ENCODE measurements at regions not wholly inside any gene's neighbourhood (a gene's known extent, or its start where the extent isn't known, plus 50 kb on each side); places are given as distances from the start of the nearest gene placed in this dataset.
"Not testable (repeated sequence)": the region's sequence is repeated elsewhere in the genome, so short reads cannot be mapped to it uniquely, and the experiment has no call there.

DNA sequence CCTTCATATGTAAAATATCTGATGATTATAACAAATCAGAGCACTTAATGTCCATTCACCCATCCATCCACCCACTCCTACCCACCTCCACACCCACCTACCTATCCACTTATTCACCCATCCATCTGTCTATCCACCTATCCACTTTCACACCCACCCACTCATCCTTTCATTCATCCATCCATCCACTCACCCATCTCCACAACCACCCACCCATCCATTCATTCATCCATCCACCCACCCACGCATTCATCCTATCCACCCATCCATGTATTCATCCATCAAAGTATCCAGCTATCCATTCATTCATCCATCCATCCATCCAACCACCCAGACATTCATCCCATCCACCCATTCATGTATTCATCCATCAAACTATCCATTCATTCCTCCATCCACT is 466.1 kb downstream of the AJAP1 start:
- Mint-ChIP-seq H3K4me3 (no peak overlapping the region), H3K4me1 (no peaks in the 10 kb centered on the region), H3K9me3 (no peaks in the 10 kb centered on the region), H3K27me3 (ENCODE audit: low read depth) (peaks cover 18% of the 10 kb centered on the region), H3K27ac (no peak overlapping the region), H3K36me3 (ENCODE audit: low read depth) (no peaks in the 10 kb centered on the region)
- TF ChIP-seq, protein P1, sequence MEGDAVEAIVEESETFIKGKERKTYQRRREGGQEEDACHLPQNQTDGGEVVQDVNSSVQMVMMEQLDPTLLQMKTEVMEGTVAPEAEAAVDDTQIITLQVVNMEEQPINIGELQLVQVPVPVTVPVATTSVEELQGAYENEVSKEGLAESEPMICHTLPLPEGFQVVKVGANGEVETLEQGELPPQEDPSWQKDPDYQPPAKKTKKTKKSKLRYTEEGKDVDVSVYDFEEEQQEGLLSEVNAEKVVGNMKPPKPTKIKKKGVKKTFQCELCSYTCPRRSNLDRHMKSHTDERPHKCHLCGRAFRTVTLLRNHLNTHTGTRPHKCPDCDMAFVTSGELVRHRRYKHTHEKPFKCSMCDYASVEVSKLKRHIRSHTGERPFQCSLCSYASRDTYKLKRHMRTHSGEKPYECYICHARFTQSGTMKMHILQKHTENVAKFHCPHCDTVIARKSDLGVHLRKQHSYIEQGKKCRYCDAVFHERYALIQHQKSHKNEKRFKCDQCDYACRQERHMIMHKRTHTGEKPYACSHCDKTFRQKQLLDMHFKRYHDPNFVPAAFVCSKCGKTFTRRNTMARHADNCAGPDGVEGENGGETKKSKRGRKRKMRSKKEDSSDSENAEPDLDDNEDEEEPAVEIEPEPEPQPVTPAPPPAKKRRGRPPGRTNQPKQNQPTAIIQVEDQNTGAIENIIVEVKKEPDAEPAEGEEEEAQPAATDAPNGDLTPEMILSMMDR (IDR thresholded peaks at IDR 0.05; ENCODE audit: unreplicated experiment in 3 of 3): no peak

DNA sequence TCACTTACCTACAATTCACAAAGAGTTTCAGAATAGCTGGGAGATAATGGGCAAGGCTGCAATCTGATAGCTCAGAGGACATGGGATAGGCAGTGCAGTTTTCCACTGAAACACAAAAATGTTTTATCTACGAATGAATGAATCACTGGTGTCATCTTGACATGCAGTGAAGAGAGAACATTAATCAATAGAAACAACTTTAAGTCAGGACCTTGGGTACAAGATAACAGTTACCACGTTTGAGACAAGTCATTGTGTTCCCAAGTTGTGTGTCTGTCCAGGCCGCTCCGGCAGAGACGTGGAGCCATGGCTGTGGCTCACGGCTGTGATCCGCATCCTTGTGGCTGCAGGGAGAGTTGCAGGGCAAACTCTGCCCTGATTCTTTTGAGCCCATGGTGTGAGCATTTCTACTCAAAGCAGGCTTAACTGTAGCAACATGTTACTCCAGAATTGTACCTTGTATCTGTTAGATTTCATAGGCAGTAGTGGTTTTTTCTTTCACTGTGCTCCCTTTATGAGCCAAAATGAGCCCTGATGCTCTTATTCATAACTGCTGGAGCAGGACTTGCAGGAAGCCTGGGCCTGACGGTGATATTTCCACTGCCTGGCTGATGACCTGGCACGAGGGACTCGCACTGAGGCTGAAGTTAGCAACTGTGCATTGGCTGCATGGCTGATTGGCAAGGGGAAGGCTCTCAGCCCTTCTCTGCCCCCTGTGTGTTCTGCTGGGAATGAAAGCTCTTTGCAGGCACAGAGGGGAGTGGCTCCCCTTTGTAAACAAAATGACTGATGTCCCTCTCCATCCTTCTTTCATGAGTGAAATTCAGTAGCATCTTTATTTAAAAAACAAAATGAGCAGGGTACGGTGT is 465.2 kb downstream of the AJAP1 start:
- H3K27ac Mint-ChIP-seq: no peak overlapping the region
- peaks cover 14% of the 10 kb centered on the region for H3K27me3 Mint-ChIP-seq (ENCODE audit: low read depth)
- H3K9me3 Mint-ChIP-seq: no peaks in the 10 kb centered on the region
- TF ChIP-seq, protein P1 (IDR thresholded peaks at IDR 0.05; ENCODE audit: unreplicated experiment in 3 of 3): peak; percentile 6 to 31 (median 8)
- no peaks in the 10 kb centered on the region for H3K36me3 Mint-ChIP-seq (ENCODE audit: low read depth)
- H3K4me1 Mint-ChIP-seq: no peaks in the 10 kb centered on the region
- no peak overlapping the region for H3K4me3 Mint-ChIP-seq

DNA sequence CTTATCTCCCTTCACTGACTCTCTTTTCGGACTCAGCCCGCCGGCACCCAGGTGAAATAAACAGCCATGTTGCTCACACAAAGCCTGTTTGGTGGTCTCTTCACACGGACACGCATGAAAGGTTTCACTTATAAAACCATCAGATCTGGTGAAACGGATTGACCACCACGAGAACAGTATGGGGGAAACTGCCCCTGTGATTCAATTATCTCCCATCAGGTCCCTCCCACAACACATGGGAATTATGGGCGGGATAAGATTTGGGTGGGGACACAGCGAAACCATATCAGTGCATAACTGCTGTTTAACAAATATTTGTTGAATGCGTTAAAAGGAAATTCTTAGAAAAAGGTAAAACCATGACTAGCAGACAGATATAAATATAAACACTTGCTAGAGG is 464.4 kb downstream of the AJAP1 start:
- H3K27me3 Mint-ChIP-seq (ENCODE audit: low read depth): peaks cover 14% of the 10 kb centered on the region
- H3K4me3 Mint-ChIP-seq; H3K27ac Mint-ChIP-seq; H3K36me3 Mint-ChIP-seq (ENCODE audit: low read depth); H3K4me1 Mint-ChIP-seq; H3K9me3 Mint-ChIP-seq: not testable (repeated sequence)

DNA sequence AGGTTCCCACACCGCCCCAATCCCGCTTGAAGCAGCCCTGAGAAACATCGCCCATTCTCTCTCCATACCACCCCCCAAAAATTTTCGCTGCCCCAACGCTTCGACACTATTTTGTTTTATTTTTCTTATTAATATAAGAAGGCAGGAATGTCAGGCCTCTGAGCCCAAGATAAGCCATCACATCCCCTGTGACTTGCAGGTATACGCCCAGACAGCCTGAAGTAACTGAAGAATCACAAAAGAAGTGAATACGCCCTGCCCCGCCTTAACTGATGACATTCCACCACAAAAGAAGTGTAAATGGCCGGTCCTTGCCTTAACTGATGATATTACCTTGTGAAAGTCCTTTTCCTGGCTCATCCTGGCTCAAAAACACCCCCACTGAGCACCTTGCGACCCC is 463.9 kb downstream of the AJAP1 start:
- H3K27ac Mint-ChIP-seq; H3K9me3 Mint-ChIP-seq; H3K27me3 Mint-ChIP-seq (ENCODE audit: low read depth); H3K4me3 Mint-ChIP-seq; H3K36me3 Mint-ChIP-seq (ENCODE audit: low read depth); H3K4me1 Mint-ChIP-seq: not testable (repeated sequence)

DNA sequence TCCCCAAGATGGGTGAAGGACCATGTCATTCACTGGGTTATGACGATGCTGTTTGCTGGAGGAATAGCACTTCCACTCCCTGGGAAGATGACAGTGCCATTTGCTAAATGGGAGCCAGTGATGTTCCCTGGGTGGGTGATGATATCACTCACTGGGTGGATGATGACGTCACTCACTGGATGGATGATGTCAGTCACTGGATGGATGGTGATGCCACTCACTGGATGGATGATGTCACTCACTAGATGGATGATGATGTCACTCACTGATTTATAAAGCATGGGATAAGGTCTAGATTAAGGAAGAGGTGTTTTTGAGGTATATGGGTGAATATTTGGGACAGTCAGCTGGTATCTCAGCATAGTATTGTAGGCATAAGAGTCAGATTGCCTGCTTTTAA is 457.2 kb downstream of the AJAP1 start:
- H3K9me3 Mint-ChIP-seq: no peaks in the 10 kb centered on the region
- H3K4me3 Mint-ChIP-seq: no peak overlapping the region
- no peaks in the 10 kb centered on the region for H3K4me1 Mint-ChIP-seq
- H3K27ac Mint-ChIP-seq: no peak overlapping the region
- TF ChIP-seq, protein P1 (IDR thresholded peaks at IDR 0.05; ENCODE audit: unreplicated experiment in 3 of 3): no peak
- H3K27me3 Mint-ChIP-seq (ENCODE audit: low read depth): peaks cover 35% of the 10 kb centered on the region
- H3K36me3 Mint-ChIP-seq (ENCODE audit: low read depth): no peaks in the 10 kb centered on the region

DNA sequence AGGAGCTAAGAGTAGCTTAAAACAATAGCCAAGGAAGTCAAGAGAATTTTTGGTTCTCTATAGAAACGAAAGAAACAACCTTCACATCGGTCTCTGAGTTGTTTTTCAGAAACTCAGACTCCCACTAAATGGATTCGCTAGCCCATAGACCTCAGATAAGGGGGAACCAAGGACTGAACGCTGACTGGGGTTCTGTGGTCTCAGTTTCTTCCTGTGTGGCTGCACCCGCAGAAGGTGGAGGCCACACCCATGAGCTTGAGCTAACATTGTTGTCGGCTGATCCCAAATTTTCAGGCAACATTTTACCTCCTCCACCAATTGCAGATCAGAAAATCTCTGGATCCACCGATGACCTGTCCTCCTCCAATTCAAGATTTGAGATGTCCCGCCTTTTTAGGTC is 456.1 kb downstream of the AJAP1 start:
- Mint-ChIP-seq H3K36me3 (ENCODE audit: low read depth) (no peaks in the 10 kb centered on the region), H3K4me1 (no peaks in the 10 kb centered on the region), H3K27me3 (ENCODE audit: low read depth) (peaks cover 35% of the 10 kb centered on the region), H3K9me3 (no peaks in the 10 kb centered on the region), H3K27ac (no peak overlapping the region), H3K4me3 (no peak overlapping the region)
- TF ChIP-seq, protein P1 (IDR thresholded peaks at IDR 0.05; ENCODE audit: unreplicated experiment in 3 of 3): no peak

DNA sequence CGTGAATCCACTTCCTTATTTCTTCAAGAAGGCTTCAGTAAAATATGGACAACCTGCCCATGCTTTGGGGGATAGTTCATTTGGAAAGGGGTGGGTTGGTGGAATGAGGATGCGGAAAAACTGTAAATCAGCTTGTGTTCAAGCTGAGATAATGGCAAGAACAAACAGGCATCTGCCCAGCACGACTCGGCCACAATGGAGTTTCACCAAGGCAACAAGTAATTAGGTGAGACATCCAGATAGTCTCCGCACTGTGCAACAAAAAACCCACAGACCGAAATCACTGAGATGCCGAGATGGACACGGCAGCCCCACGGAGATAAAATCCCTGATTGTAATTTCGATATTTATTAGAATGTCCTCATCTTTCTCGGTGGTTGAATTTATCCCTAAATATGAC is 455.2 kb downstream of the AJAP1 start:
- H3K4me1 Mint-ChIP-seq: no peaks in the 10 kb centered on the region
- no peak overlapping the region for H3K4me3 Mint-ChIP-seq
- no peak overlapping the region for H3K27ac Mint-ChIP-seq
- TF ChIP-seq, protein P1 (IDR thresholded peaks at IDR 0.05; ENCODE audit: unreplicated experiment in 3 of 3): no peak
- peaks cover 38% of the 10 kb centered on the region for H3K27me3 Mint-ChIP-seq (ENCODE audit: low read depth)
- no peaks in the 10 kb centered on the region for H3K9me3 Mint-ChIP-seq
- no peaks in the 10 kb centered on the region for H3K36me3 Mint-ChIP-seq (ENCODE audit: low read depth)
